ENCODE measurements at regions not wholly inside any gene's neighbourhood (a gene's known extent, or its start where the extent isn't known, plus 50 kb on each side); places are given as distances from the start of the nearest gene placed in this dataset.

GRCh38 chr13:60629158-60629557 is 232.1 kb downstream of the TDRD3 start:
- no peak overlapping the region for H2AFZ ChIP-seq (ENCODE audit: control insufficient read depth, low read depth, low read length)
- no peaks in the 10 kb centered on the region for H4K20me1 ChIP-seq (ENCODE audit: control insufficient read depth, insufficient read depth)
- FAIRE-seq (no peak), DNase-seq (ENCODE audit: low read depth, low spot score) (no peak), ATAC-seq (no peak)
- H3K4me1 ChIP-seq (ENCODE audit: control insufficient read depth, insufficient read depth, low read length): no peaks in the 10 kb centered on the region
- H3K9ac ChIP-seq (ENCODE audit: control insufficient read depth, insufficient read depth, low read length): no peak overlapping the region
- in situ Hi-C loops (cut with MboI) (loop anchor here (10.0 kb wide), 1 partner anchor 786 kb away; the partner anchor contains the start of gene PCDH20), intact Hi-C loops (cut with micrococcal nuclease; ENCODE audit: unreplicated experiment) (loop anchor here (10.0 kb wide), 1 partner anchor 1326 kb away; no protein-coding TSS in a partner anchor)
- no peaks in the 10 kb centered on the region for H3K9me3 ChIP-seq (replicated peaks; ENCODE audit: control insufficient read depth, insufficient read depth, low read length)
- BruUV-seq (replicated peaks): no TSS peak
- no peaks in the 10 kb centered on the region for H3K27me3 ChIP-seq (replicated peaks in 1 of 2; ENCODE audit: control insufficient read depth in 2 of 2, insufficient read depth in 2 of 2, low read length in 1 of 2)
- ChIA-PET CTCF (interaction anchor here (0.9 kb wide), 1 partner anchor 181 kb away, joined by 4 read pairs; no protein-coding TSS in a partner anchor), POLR2A (no interaction called here), SMC1A (ENCODE audit: uncharacterized antibody, unreplicated experiment) (interaction anchor here (0.9 to 4.2 kb wide), 2 partner anchors 193 to 782 kb away, joined by 3 to 21 read pairs; no protein-coding TSS in a partner anchor), RAD21 (ENCODE audit: unreplicated experiment) (no interaction called here)
- WGBS (ENCODE audit: insufficient coverage, insufficient replicate concordance, low lambda C conversion rate, missing lambda C conversion rate): 55% methylated on average over 5 of the region's 5 CpGs
- H3K79me2 ChIP-seq (ENCODE audit: control insufficient read depth, insufficient read depth, low read length): no peaks in the 10 kb centered on the region
- TF ChIP-seq E2F4 (IDR thresholded peaks at IDR 0.05; ENCODE audit: low read depth, low read length) (no peak), NFYA (IDR thresholded peaks at IDR 0.05; ENCODE audit: borderline replicate concordance, low read depth, low read length) (no peak), NR2C1 (IDR thresholded peaks at IDR 0.05) (no peak), YY1 (IDR thresholded peaks at IDR 0.05; ENCODE audit: low read depth, low read length) (no peak)
- TF ChIP-seq, protein P1, sequence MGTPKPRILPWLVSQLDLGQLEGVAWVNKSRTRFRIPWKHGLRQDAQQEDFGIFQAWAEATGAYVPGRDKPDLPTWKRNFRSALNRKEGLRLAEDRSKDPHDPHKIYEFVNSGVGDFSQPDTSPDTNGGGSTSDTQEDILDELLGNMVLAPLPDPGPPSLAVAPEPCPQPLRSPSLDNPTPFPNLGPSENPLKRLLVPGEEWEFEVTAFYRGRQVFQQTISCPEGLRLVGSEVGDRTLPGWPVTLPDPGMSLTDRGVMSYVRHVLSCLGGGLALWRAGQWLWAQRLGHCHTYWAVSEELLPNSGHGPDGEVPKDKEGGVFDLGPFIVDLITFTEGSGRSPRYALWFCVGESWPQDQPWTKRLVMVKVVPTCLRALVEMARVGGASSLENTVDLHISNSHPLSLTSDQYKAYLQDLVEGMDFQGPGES (IDR thresholded peaks at IDR 0.05): no peak
- H3K4me2 ChIP-seq (ENCODE audit: control insufficient read depth, insufficient read depth): no peak overlapping the region
- no peaks in the 10 kb centered on the region for H3K36me3 ChIP-seq (ENCODE audit: control insufficient read depth in 2 of 2, insufficient read depth in 2 of 2, low read length in 1 of 2)
- no peak overlapping the region for H3K4me3 ChIP-seq
- H3K27ac ChIP-seq (ENCODE audit: control insufficient read depth, insufficient read depth): no peak overlapping the region

Measured in GM12878 (cell line).